ENCODE measurements at regions not wholly inside any gene's neighbourhood (a gene's known extent, or its start where the extent isn't known, plus 50 kb on each side); places are given as distances from the start of the nearest gene placed in this dataset.

GRCh38 chr2:107218208-107218607, 332.2 kb upstream of the ST6GAL2 start:
- no peak for DNase-seq (ENCODE audit: low spot score)

- DNase-seq (ENCODE audit: low spot score): no peak
Measured at GRCh38 chr2:107222466-107222865, 336.5 kb upstream of the ST6GAL2 start.

- no peak for DNase-seq (ENCODE audit: low spot score)
Measured at GRCh38 chr2:107235491-107236254, 349.7 kb upstream of the ST6GAL2 start.

GRCh38 chr2:107242811-107243210, 356.8 kb upstream of the ST6GAL2 start:
- no peak for DNase-seq (ENCODE audit: low spot score)

- DNase-seq (ENCODE audit: low spot score): no peak
Measured at GRCh38 chr2:107248932-107249331, 363.0 kb upstream of the ST6GAL2 start.

GRCh38 chr2:107255744-107256143, 369.8 kb upstream of the ST6GAL2 start:
- no peak for DNase-seq (ENCODE audit: low spot score)

- no peak for DNase-seq (ENCODE audit: low spot score)
Measured at GRCh38 chr2:107258531-107259407, 372.8 kb upstream of the ST6GAL2 start.

GRCh38 chr2:107259408-107260195, 373.6 kb upstream of the ST6GAL2 start:
- no peak for DNase-seq (ENCODE audit: low spot score)

GRCh38 chr2:107263628-107264027, 377.7 kb upstream of the ST6GAL2 start:
- DNase-seq (ENCODE audit: low spot score): no peak

GRCh38 chr2:107264184-107264583, 378.2 kb upstream of the ST6GAL2 start:
- DNase-seq (ENCODE audit: low spot score): no peak

- no peak for DNase-seq (ENCODE audit: low spot score)
Measured at GRCh38 chr2:107266555-107266954, 380.6 kb upstream of the ST6GAL2 start.

- no peak for DNase-seq (ENCODE audit: low spot score)
Measured at GRCh38 chr2:107267086-107267485, 381.1 kb upstream of the ST6GAL2 start.

- no peak for DNase-seq (ENCODE audit: low spot score)
Measured at GRCh38 chr2:107276034-107276433, 390.1 kb upstream of the ST6GAL2 start.

- DNase-seq (ENCODE audit: low spot score): no peak
Measured at GRCh38 chr2:107278672-107279071, 392.7 kb upstream of the ST6GAL2 start.

GRCh38 chr2:107281637-107282036, 395.7 kb upstream of the ST6GAL2 start:
- DNase-seq (ENCODE audit: low spot score): no peak

GRCh38 chr2:107282135-107282534, 396.2 kb upstream of the ST6GAL2 start:
- no peak for DNase-seq (ENCODE audit: low spot score)

- no peak for DNase-seq (ENCODE audit: low spot score)
Measured at GRCh38 chr2:107285621-107286299, 399.8 kb upstream of the ST6GAL2 start.

GRCh38 chr2:107290041-107290440, 404.1 kb upstream of the ST6GAL2 start:
- no peak for DNase-seq (ENCODE audit: low spot score)

- no peak for DNase-seq (ENCODE audit: low spot score)
Measured at GRCh38 chr2:107303964-107304363, 418.0 kb upstream of the ST6GAL2 start.

GRCh38 chr2:107305966-107306365, 420.0 kb upstream of the ST6GAL2 start:
- DNase-seq (ENCODE audit: low spot score): no peak

GRCh38 chr2:107306881-107307280, 420.9 kb upstream of the ST6GAL2 start:
- no peak for DNase-seq (ENCODE audit: low spot score)

GRCh38 chr2:107308835-107309234, 422.9 kb upstream of the ST6GAL2 start:
- DNase-seq (ENCODE audit: low spot score): no peak

All from HuH-7 (cell line).